BLaER1 treated with 17β-estradiol and CSF1 and Interleukin-3, amounts not matched to agents 10 nM and 100 nM (cell line): ENCODE measurements at regions not wholly inside any gene's neighbourhood (a gene's known extent, or its start where the extent isn't known, plus 50 kb on each side); places are given as distances from the start of the nearest gene placed in this dataset.

ENCODE experiments used
- H3K27ac ChIP-seq, 11 experiments: shearing (Covaris generic); formaldehyde crosslinking; 2 replicates each; pipeline ENCODE4 v1.8.1; 2022
- H3K27me3 ChIP-seq, 11 experiments: shearing (Covaris generic); formaldehyde crosslinking; 2 replicates each; pipeline ENCODE4 v1.8.1; 2022
- H3K36me3 ChIP-seq, 11 experiments: shearing (Covaris generic); formaldehyde crosslinking; 2 replicates each; pipeline ENCODE4 v1.8.1; 2022
- H3K4me1 ChIP-seq, 10 experiments: shearing (Covaris generic); formaldehyde crosslinking; 2 replicates each; pipeline ENCODE4 v1.8.1; 2022
- H3K4me2 ChIP-seq, 11 experiments: shearing (Covaris generic); formaldehyde crosslinking; 2 replicates each; pipeline ENCODE4 v1.8.1; 2022
- H3K4me3 ChIP-seq, 10 experiments: shearing (Covaris generic); formaldehyde crosslinking; 2 replicates each; pipeline ENCODE4 v1.8.1; 2022
- H3K9ac ChIP-seq, 11 experiments: shearing (Covaris generic); formaldehyde crosslinking; 2 replicates each; pipeline ENCODE4 v1.8.1; 2022
- H3K9me3 ChIP-seq, 11 experiments: shearing (Covaris generic); formaldehyde crosslinking; replicated peaks in 1 of 11; 2 replicates each; pipeline ENCODE4 v1.8.1; 2022
- H4K20me1 ChIP-seq, 11 experiments: shearing (Covaris generic); formaldehyde crosslinking; 2 replicates each; pipeline ENCODE4 v1.8.1; 2022
- Cebpa-rat ChIP-seq, 11 experiments: shearing (Covaris generic); IDR thresholded peaks; 2 replicates each; pipeline ENCODE4 v1.8.1; 2022

DNA sequence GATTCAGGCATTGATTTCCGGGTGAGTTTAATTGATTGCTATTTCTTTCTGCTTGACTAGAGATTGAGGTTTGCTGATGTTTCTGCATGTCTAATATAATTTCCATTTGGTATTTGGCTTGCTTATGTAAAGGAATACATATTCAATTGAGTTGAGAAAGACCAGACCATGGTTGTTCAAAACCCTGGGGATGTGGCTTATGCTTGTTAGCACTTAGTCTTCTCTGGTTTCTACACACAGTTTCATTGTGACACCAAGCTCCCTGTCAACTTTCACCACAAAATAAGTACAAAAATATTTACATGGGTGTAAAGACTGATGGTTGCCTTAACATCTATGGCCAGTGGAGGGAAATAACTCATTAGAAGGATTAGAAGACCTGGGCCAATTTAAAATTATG is 209.6 kb downstream of the CDH26 start:
- peaks cover 0 to 69% (median 0%) of the 10 kb centered on the region in 11 experiments; a peak in 9 of 22 replicates for H3K36me3 ChIP-seq
- no peak overlapping the region for H3K4me2 ChIP-seq
- H3K4me1 ChIP-seq: no peaks in the 10 kb centered on the region; a peak in 1 of 20 replicates
- H3K27me3 ChIP-seq: no peaks in the 10 kb centered on the region
- H3K27ac ChIP-seq: no peak overlapping the region
- no peak overlapping the region for H3K9ac ChIP-seq
- 0 out of 22 replicates have a peak, but pooled peaks cover 0 to under 1% (median 0%) of the 10 kb centered on the region in 11 experiments for H4K20me1 ChIP-seq
- H3K9me3 ChIP-seq: peaks cover 0 to 36% (median 10%) of the 10 kb centered on the region in 11 experiments; a peak in 13 of 22 replicates
- H3K4me3 ChIP-seq: no peak overlapping the region
- TF ChIP-seq Cebpa-rat (IDR thresholded peaks at IDR 0.05): no peak

GRCh38 chr20:60168963-60169362 is 210.7 kb downstream of the CDH26 start:
- H4K20me1 ChIP-seq: no peaks in the 10 kb centered on the region
- H3K36me3 ChIP-seq: peaks cover 0 to 73% (median 0%) of the 10 kb centered on the region in 11 experiments; a peak in 9 of 22 replicates
- H3K27me3 ChIP-seq: no peaks in the 10 kb centered on the region
- no peaks in the 10 kb centered on the region; a peak in 1 of 20 replicates for H3K4me1 ChIP-seq
- H3K9me3 ChIP-seq: peaks cover 0 to 48% (median 10%) of the 10 kb centered on the region in 11 experiments; a peak in 13 of 22 replicates
- no peak overlapping the region for H3K9ac ChIP-seq
- no peak overlapping the region for H3K27ac ChIP-seq
- H3K4me3 ChIP-seq: no peak overlapping the region
- H3K4me2 ChIP-seq: no peak overlapping the region
- TF ChIP-seq Cebpa-rat (IDR thresholded peaks at IDR 0.05): no peak

DNA sequence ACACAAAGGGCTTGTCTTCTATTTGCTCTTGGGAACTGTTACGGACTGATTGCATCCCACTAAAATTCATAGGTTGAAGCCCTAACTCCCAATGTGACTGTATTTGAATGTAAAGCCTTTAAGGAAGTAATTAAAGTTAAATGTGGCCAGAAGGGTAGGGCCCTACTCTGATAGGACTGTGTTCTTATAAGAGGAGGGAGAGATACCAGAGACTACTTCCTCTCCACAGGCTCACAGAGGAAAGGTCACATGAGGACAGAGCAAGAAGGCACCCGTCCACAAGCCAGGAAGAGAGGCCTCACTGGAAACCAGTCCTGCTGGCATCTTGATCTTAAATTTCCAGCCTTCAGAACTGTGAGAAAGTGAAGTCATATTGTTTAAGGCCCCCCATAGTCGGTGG is 211.9 kb downstream of the CDH26 start:
- Histone ChIP-seq H3K4me3 (no peak overlapping the region), H3K9me3 (peaks cover 7 to 60% (median 19%) of the 10 kb centered on the region in 11 experiments), H3K36me3 (peaks cover 0 to 72% (median 0%) of the 10 kb centered on the region in 11 experiments; a peak in 9 of 22 replicates), H4K20me1 (no peaks in the 10 kb centered on the region), H3K4me1 (no peaks in the 10 kb centered on the region; a peak in 1 of 20 replicates), H3K27ac (no peak overlapping the region), H3K9ac (no peak overlapping the region), H3K27me3 (no peaks in the 10 kb centered on the region), H3K4me2 (0 out of 22 replicates have a peak overlapping the region, but pooled peaks of 1 of the 11 experiments have one; percentile 0)
- TF ChIP-seq Cebpa-rat (IDR thresholded peaks at IDR 0.05): no peak

DNA sequence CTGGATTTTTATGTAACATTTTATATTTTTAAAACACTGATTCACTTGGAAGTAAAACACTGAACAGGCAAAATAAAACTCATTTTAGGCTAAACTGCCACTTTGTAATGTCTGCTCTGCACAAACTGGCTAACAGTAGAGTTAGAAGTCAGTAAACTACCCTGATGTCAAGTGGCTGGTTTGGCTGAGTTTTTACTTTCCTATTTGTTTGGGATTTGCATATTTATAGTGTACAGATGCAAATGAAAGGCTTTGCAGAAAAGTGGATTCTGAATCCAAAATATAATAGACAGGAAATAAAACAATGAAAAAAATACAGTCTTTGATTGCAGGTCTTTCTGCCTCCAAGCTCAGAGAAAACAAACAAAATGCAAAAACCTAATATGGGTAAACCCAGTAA is 213.1 kb downstream of the CDH26 start:
- no peak overlapping the region for H3K27ac ChIP-seq
- H3K4me1 ChIP-seq: peaks cover 0 to under 1% (median 0%) of the 10 kb centered on the region in 10 experiments; a peak in 2 of 20 replicates
- no peak overlapping the region for H3K9ac ChIP-seq
- H3K4me3 ChIP-seq: no peak overlapping the region
- H3K4me2 ChIP-seq: no peak overlapping the region
- no peaks in the 10 kb centered on the region for H4K20me1 ChIP-seq
- H3K9me3 ChIP-seq: peaks cover 11 to 67% (median 24%) of the 10 kb centered on the region in 11 experiments
- no peak for TF ChIP-seq Cebpa-rat (IDR thresholded peaks at IDR 0.05)
- peaks cover 0 to 72% (median 0%) of the 10 kb centered on the region in 11 experiments; a peak in 9 of 22 replicates for H3K36me3 ChIP-seq
- no peaks in the 10 kb centered on the region for H3K27me3 ChIP-seq

GRCh38 chr20:60171738-60172137 is 213.5 kb downstream of the CDH26 start:
- H3K9me3 ChIP-seq: peaks cover 11 to 67% (median 24%) of the 10 kb centered on the region in 11 experiments
- no peak overlapping the region for H3K4me3 ChIP-seq
- H3K27me3 ChIP-seq: no peaks in the 10 kb centered on the region
- H3K9ac ChIP-seq: no peak overlapping the region
- no peak for TF ChIP-seq Cebpa-rat (IDR thresholded peaks at IDR 0.05)
- no peak overlapping the region for H3K27ac ChIP-seq
- H3K4me2 ChIP-seq: no peak overlapping the region
- peaks cover 2 to 4% (median 3%) of the 10 kb centered on the region in 10 experiments; a peak in 12 of 20 replicates for H3K4me1 ChIP-seq
- H3K36me3 ChIP-seq: peaks cover 0 to 70% (median 0%) of the 10 kb centered on the region in 11 experiments; a peak in 9 of 22 replicates
- no peaks in the 10 kb centered on the region for H4K20me1 ChIP-seq

GRCh38 chr20:60172346-60172984 is 214.2 kb downstream of the CDH26 start:
- TF ChIP-seq Cebpa-rat (IDR thresholded peaks at IDR 0.05): no peak
- no peak overlapping the region for H3K27ac ChIP-seq
- 0 out of 22 replicates have a peak, but pooled peaks cover 0 to 2% (median 0%) of the 10 kb centered on the region in 11 experiments for H4K20me1 ChIP-seq
- H3K4me2 ChIP-seq: no peak overlapping the region
- peaks cover 11 to 67% (median 24%) of the 10 kb centered on the region in 11 experiments for H3K9me3 ChIP-seq
- peaks cover 10 to 11% (median 11%) of the 10 kb centered on the region in 10 experiments; a peak in 17 of 20 replicates for H3K4me1 ChIP-seq
- no peaks in the 10 kb centered on the region for H3K27me3 ChIP-seq
- peaks cover 0 to 70% (median 0%) of the 10 kb centered on the region in 11 experiments; a peak in 9 of 22 replicates for H3K36me3 ChIP-seq
- no peak overlapping the region for H3K9ac ChIP-seq
- H3K4me3 ChIP-seq: no peak overlapping the region

GRCh38 chr20:60177080-60177479 is 218.9 kb downstream of the CDH26 start:
- H3K27me3 ChIP-seq: no peaks in the 10 kb centered on the region
- peaks cover 0 to 50% (median 0%) of the 10 kb centered on the region in 11 experiments; a peak in 8 of 22 replicates for H3K36me3 ChIP-seq
- H3K27ac ChIP-seq: no peak overlapping the region
- peak overlapping the region; percentile 22 to 76 (median 59) for H3K4me2 ChIP-seq
- peaks cover 9 to 38% (median 18%) of the 10 kb centered on the region in 11 experiments; a peak in 21 of 22 replicates for H3K9me3 ChIP-seq
- no peak overlapping the region for H3K4me3 ChIP-seq
- TF ChIP-seq Cebpa-rat (IDR thresholded peaks at IDR 0.05): no peak
- H3K4me1 ChIP-seq: peaks cover 10 to 30% (median 26%) of the 10 kb centered on the region in 10 experiments; a peak in 17 of 20 replicates
- H4K20me1 ChIP-seq: peaks cover 0 to 9% (median 0%) of the 10 kb centered on the region in 11 experiments; a peak in 1 of 22 replicates
- no peak overlapping the region for H3K9ac ChIP-seq

DNA sequence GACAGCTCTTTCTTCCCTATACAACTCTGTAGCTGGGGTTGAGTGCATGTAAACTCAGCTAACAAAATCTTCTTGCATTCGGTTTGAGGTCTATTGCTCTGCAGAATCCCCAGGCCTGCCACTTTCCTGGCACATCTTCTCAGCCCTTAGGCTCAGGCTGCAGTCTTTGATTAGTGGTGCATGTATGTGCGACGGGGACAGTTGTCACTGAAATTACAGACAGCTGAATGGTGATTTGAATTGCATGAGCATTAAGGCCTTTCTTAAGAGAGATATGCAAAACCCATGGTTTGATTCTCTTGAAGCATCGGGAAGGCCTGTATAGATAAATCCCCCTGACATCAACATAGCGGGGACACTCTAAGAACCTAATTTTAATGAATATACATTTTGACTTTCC is 222.8 kb downstream of the CDH26 start:
- TF ChIP-seq Cebpa-rat (IDR thresholded peaks at IDR 0.05): no peak
- no peak overlapping the region for H3K27ac ChIP-seq

DNA sequence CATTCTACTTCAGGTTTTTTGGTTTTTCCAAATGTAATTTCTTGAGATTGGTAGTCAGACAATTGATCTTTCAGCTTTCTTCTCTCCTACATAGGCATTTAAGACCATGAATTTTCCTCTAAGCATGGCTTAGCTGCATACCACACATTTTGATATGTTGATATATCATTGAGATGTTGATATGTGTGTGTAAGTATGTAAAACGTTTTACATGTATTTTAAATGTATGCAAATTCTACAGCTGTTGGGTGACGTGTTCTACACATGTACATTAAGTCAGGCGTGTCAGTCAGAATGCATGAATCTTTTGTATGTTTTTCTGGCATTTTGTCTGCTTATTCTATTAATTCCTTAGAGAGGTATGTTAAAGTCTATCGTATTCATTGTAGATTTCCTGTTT is 228.2 kb downstream of the CDH26 start:
- Histone ChIP-seq H3K4me3 (no peak overlapping the region), H3K27ac (no peak overlapping the region), H3K4me2 (no peak overlapping the region)

More for the DNA sequence above, 222.8 kb downstream of the CDH26 start:
- Histone ChIP-seq H3K4me2 (peak overlapping the region in 6 of 11 experiments; percentile 13 to 44 (median 31); a peak in 9 of 22 replicates), H3K4me3 (no peak overlapping the region), H3K9me3 (peaks cover 0 to 18% (median 14%) of the 10 kb centered on the region in 11 experiments; a peak in 19 of 22 replicates), H3K27me3 (no peaks in the 10 kb centered on the region), H4K20me1 (peaks cover 0 to 9% (median 0%) of the 10 kb centered on the region in 11 experiments; a peak in 1 of 22 replicates), H3K4me1 (peaks cover 10 to 30% (median 26%) of the 10 kb centered on the region in 10 experiments; a peak in 17 of 20 replicates), H3K9ac (no peak overlapping the region), H3K36me3 (peaks cover 0 to 56% (median 7%) of the 10 kb centered on the region in 11 experiments; a peak in 10 of 22 replicates)

More for the DNA sequence above, 228.2 kb downstream of the CDH26 start:
- Histone ChIP-seq H3K27me3 (no peaks in the 10 kb centered on the region), H3K9me3 (peaks cover 0 to 22% (median 15%) of the 10 kb centered on the region in 11 experiments; a peak in 20 of 22 replicates), H4K20me1 (no peaks in the 10 kb centered on the region), H3K4me1 (peaks cover 0 to 6% (median 2%) of the 10 kb centered on the region in 10 experiments; a peak in 9 of 20 replicates), H3K9ac (no peak overlapping the region), H3K36me3 (peaks cover 0 to 77% (median 14%) of the 10 kb centered on the region in 11 experiments; a peak in 11 of 22 replicates)
- no peak for TF ChIP-seq Cebpa-rat (IDR thresholded peaks at IDR 0.05)
